Esophagus squamous epithelium (tissue), 5 donors: ENCODE measurements at regions not wholly inside any gene's neighbourhood (a gene's known extent, or its start where the extent isn't known, plus 50 kb on each side); places are given as distances from the start of the nearest gene placed in this dataset.

Experiments
- DNase-seq: peaks from one replicate; lab custom pipeline; 2025; lab: John Stamatoyannopoulos, UW
- H3K27ac ChIP-seq, 4 donors: fragments of 200-600 bp; sonication (generic); one replicate each; pipeline ENCODE4 v1.5.1; 2016 to 2019; ENCODE audit warnings: mild to moderate bottlenecking in 1 of 4
- H3K27me3 ChIP-seq, 4 donors: fragments of 200-600 bp; sonication (generic); 1 replicate in 3 of 4; 2 replicates in 1 of 4; pipeline versions ENCODE4 v1.5.1 to v1.6.0; 2017 to 2021; ENCODE audit warnings: antibody characterized with exemption in 1 of 4
- H3K36me3 ChIP-seq, 3 donors: fragments of 200-600 bp; sonication (generic); one replicate each; pipeline ENCODE4 v1.5.1; 2016 to 2019
- H3K4me1 ChIP-seq, 3 donors: fragments of 200-600 bp; sonication (generic); one replicate each; pipeline ENCODE4 v1.5.1; 2017 to 2019
- H3K4me3 ChIP-seq, 4 donors: fragments of 200-600 bp; sonication (generic); 1 replicate in 3 of 4; 2 replicates in 1 of 4; pipeline ENCODE4 v1.5.1; 2016 to 2019; ENCODE audit warnings: mild to moderate bottlenecking in 2 of 4, moderate library complexity in 1 of 4
- H3K9me3 ChIP-seq, 3 donors: fragments of 200-600 bp; sonication (generic); one replicate each; pipeline ENCODE4 v1.5.1; 2016 to 2019
- CTCF ChIP-seq, 6 experiments: fragments of 450-650 bp in 4 of 6; fragments of 200-600 bp in 2 of 6; sonication (generic) in 2 of 6; IDR thresholded peaks; one replicate each; pipeline ENCODE4 v1.5.1; 2016 to 2019; ENCODE audit warnings: antibody characterized with exemption in 6 of 6, mild to moderate bottlenecking in 4 of 6, moderate library complexity in 4 of 6
- POLR2A ChIP-seq, 4 donors: fragments of 450-650 bp; IDR thresholded peaks; one replicate each; pipeline ENCODE4 v1.6.1; 2017; ENCODE audit warnings: antibody characterized with exemption in 4 of 4, mild to moderate bottlenecking in 4 of 4, moderate library complexity in 3 of 4
- WGBS, 2 donors: methylation state at CpG; one replicate each; pipeline ENCODE4 v1.1.5; 2018; 5-methylcytosine and 5-hydroxymethylcytosine counted together
- intact Hi-C: fragments of 100-400 bp; cut with DNase I; formaldehyde crosslinking; loops from one replicate; pipeline ENCODE4 v1.15.0; 2022
- donor health status: DM: yes; HTN: yes; CAD: no.

DNA sequence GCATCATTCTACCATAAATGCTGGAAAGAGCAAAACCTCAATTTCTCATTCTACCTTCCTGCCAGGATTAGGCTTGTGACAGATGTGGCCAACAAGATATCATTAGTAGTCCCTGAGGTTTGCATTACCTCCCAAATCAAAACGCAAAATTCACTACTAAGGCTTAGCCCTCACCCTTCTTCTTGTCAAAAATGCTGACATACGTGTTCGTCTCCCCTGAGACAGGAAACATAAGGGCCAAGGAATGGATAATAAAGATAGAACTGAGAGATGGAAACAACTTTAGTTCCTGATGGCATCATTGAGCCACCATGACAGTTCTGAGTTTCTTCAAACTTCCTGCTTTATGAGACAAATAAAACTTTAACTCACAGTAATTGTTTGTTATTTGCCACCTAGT lies 642.1 kb downstream of the NOVA1 start:
- 71 to 87% methylated on average over 3 of the region's 3 CpGs for WGBS, 2 donors
- Histone ChIP-seq H3K27me3 (no peaks in the 10 kb centered on the region), H3K4me3 (no peak overlapping the region), H3K27ac (no peak overlapping the region), H3K4me1 (no peaks in the 10 kb centered on the region), H3K36me3 (no peaks in the 10 kb centered on the region), H3K9me3 (no peaks in the 10 kb centered on the region)
- intact Hi-C loops, result no loop called here
- TF ChIP-seq POLR2A (IDR thresholded peaks at IDR 0.05) (no peak), CTCF (IDR thresholded peaks at IDR 0.05) (no peak)
- DNase-seq, result no peak

DNA sequence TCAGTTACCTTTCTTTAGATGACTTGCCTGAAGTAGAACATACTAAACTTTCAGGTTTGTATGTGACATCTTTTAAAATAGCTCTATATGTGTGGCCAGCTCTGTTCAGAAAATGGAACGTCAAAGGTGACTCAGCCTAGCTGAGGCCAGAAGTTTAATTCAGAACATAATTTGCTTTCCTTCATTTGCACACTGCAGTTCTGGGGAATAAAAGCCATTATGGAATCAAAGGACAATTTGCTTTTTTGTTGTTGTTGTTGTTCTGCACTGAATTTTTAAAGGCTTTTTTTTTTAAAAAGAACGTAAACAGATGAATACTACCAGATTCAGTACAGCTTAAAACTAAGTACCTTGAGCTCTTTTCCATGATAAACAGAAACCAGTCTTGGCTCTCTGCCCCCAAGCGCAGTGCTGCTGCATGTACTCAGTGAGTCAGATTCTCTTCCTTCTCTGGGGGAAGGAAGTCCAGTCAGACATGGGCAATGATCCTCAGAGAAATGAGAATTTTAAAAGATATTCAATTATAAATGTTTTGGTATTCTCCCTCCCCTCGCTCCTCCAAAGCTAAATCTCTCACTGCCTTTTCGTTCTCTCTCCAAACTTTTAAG lies 644.2 kb downstream of the NOVA1 start:
- Histone ChIP-seq H3K4me1 (no peaks in the 10 kb centered on the region), H3K36me3 (no peaks in the 10 kb centered on the region), H3K27ac (no peak overlapping the region), H3K4me3 (no peak overlapping the region), H3K9me3 (no peaks in the 10 kb centered on the region), H3K27me3 (no peaks in the 10 kb centered on the region)
- WGBS, 2 donors, result 25 to 26% methylated on average over 5 of the region's 5 CpGs
- peak; percentile 0 for DNase-seq
- intact Hi-C loops, result no loop called here
- TF ChIP-seq POLR2A (IDR thresholded peaks at IDR 0.05), result no peak
- no peak for TF ChIP-seq CTCF (IDR thresholded peaks at IDR 0.05)

GRCh38 chr14:25945746-25946145 lies 652.1 kb downstream of the NOVA1 start:
- Histone ChIP-seq H3K27ac (no peak overlapping the region), H3K4me1 (no peaks in the 10 kb centered on the region), H3K36me3 (no peaks in the 10 kb centered on the region), H3K4me3 (no peak overlapping the region), H3K9me3 (no peaks in the 10 kb centered on the region), H3K27me3 (no peaks in the 10 kb centered on the region)
- 67 to 83% methylated on average over 1 of the region's 1 CpG for WGBS, 2 donors
- intact Hi-C loops, result no loop called here
- no peak for TF ChIP-seq CTCF (IDR thresholded peaks at IDR 0.05)
- no peak for TF ChIP-seq POLR2A (IDR thresholded peaks at IDR 0.05)
- no peak for DNase-seq

DNA sequence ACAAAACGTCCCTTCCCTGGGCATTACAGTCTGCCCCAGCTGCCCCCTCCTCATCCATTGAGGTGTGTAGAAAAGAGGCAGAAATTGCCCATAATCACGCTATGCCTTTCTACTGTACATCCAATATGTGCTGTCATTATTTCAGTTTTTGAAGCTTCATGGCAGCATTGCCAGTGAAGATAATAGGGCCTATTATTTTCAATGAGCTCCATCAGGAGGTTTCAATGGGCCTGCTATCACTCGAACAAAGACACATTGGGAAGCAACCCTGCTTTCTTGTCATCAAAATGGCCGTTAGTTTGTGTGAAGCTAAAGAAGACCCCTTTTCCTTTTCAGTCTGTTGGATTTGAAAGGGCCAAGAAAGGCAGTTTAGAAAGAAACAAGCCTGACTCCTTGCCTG lies 653.8 kb downstream of the NOVA1 start:
- Histone ChIP-seq H3K4me3 (no peak overlapping the region), H3K9me3 (no peaks in the 10 kb centered on the region), H3K27me3 (no peaks in the 10 kb centered on the region), H3K27ac (no peak overlapping the region), H3K36me3 (no peaks in the 10 kb centered on the region), H3K4me1 (no peaks in the 10 kb centered on the region)
- TF ChIP-seq CTCF (IDR thresholded peaks at IDR 0.05) (no peak), POLR2A (IDR thresholded peaks at IDR 0.05) (no peak)
- 61 to 70% methylated on average over 4 of the region's 4 CpGs for WGBS, 2 donors
- no peak for DNase-seq
- intact Hi-C loops, result no loop called here

DNA sequence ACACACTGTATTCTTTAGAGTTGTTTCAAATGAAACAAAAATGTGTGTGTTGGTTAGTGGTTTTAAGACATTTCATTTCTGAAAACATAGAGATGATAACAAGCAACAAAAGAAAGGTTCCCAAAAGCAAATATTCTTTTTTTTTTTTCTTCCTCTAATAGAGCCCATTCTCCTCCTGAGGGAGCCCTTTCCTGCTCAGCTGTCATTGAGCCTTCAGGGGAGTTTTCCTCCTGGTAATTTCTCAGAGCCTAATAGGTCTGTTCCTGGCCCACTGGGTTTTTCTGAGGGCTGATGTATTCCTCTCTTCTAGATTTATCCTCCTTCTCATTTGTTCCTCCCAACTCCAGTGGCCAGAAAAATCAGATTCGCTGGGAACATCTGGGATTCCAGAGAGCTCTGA lies 654.5 kb downstream of the NOVA1 start:
- no peak overlapping the region for H3K27ac ChIP-seq
- no peak overlapping the region for H3K4me3 ChIP-seq
- H3K36me3 ChIP-seq, result no peaks in the 10 kb centered on the region
- no peaks in the 10 kb centered on the region for H3K9me3 ChIP-seq
- no peak for DNase-seq
- H3K4me1 ChIP-seq, result no peaks in the 10 kb centered on the region
- no peak for TF ChIP-seq POLR2A (IDR thresholded peaks at IDR 0.05)
- TF ChIP-seq CTCF (IDR thresholded peaks at IDR 0.05), result no peak
- WGBS, 2 donors, result 80 to 86% methylated on average over 1 of the region's 1 CpG
- no peaks in the 10 kb centered on the region for H3K27me3 ChIP-seq
- intact Hi-C loops, result no loop called here
